ENCODE measurements at regions not wholly inside any gene's neighbourhood (a gene's known extent, or its start where the extent isn't known, plus 50 kb on each side); places are given as distances from the start of the nearest gene placed in this dataset.

DNA sequence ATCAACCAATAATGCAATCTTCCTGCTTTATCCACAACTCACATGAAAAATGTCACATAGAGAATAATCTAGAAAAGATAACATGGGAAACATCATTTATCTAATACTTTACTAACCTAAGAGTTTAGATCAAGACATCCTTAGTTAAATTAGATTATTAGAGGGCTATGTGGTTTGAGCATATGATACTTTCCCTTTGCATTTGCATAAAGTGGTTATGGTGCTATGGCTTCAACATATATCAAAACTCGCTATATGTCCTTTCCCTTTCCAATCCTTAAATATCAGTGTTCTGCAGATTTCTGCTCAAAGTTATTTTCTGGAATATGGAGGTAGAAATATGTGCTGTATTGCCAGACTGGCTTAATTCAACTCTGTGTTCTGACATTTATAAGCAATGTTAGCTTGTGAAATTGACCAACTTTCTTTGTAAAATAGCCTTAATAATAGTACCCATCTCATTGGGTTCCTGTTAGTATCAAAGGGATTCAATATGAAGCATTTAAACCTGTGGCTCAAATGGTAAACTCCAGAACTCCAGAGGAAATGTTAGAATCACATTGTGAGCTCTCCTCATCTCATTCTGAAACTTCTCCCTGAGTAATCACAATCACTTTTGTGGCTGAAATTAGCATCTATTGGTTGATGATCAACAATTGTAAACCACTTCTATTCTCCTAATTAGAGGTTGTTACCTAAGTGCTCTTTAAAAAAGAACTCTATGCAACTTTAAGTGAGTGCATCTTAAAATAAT, 1089.9 kb upstream of the SLC39A10 start:
- Histone ChIP-seq H3K4me3 (no peak overlapping the region), H3K36me3 (no peaks in the 10 kb centered on the region), H3K27me3 (no peaks in the 10 kb centered on the region), H3K9me3 (no peaks in the 10 kb centered on the region), H3K27ac (no peak overlapping the region), H3K4me1 (no peaks in the 10 kb centered on the region)
- intact Hi-C loops (cut with DNase I; ENCODE audit: low total_unique reads) = no loop called here
- no peak for TF ChIP-seq CTCF (IDR thresholded peaks at IDR 0.05)
- DNase-seq = no peak

GRCh38 chr2:194564422-194564821, 1092.6 kb upstream of the SLC39A10 start:
- no peak overlapping the region for H3K27ac ChIP-seq
- H3K36me3 ChIP-seq = no peaks in the 10 kb centered on the region
- no peaks in the 10 kb centered on the region for H3K27me3 ChIP-seq
- H3K4me3 ChIP-seq = no peak overlapping the region
- no peak for DNase-seq
- no peaks in the 10 kb centered on the region for H3K4me1 ChIP-seq
- no peak for TF ChIP-seq CTCF (IDR thresholded peaks at IDR 0.05)
- intact Hi-C loops (cut with DNase I; ENCODE audit: low total_unique reads) = no loop called here
- H3K9me3 ChIP-seq = no peaks in the 10 kb centered on the region

DNA sequence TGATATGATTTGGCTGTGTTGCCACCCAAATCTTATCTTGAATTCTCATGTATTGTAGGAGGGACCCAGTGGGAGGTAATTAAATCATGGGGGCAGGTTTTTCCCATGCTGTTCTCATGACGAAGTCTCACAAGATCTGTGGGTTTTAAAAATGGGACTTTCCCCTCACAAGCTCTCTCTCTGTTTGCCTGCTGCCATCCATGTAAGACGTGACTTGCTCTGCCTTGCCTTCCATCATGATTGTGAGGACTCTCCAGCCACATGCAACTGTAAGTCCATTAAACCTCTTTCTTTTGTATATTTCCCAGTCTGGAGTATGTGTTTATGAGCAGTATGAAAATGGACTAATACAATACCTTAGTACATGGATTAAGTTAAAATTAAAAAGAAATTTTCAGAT, 1094.7 kb upstream of the SLC39A10 start:
- Histone ChIP-seq H3K27me3 (no peaks in the 10 kb centered on the region), H3K27ac (no peak overlapping the region), H3K4me3 (no peak overlapping the region), H3K9me3 (no peaks in the 10 kb centered on the region), H3K36me3 (no peaks in the 10 kb centered on the region), H3K4me1 (no peaks in the 10 kb centered on the region)
- intact Hi-C loops (cut with DNase I; ENCODE audit: low total_unique reads) = no loop called here
- DNase-seq = no peak
- no peak for TF ChIP-seq CTCF (IDR thresholded peaks at IDR 0.05)

DNA sequence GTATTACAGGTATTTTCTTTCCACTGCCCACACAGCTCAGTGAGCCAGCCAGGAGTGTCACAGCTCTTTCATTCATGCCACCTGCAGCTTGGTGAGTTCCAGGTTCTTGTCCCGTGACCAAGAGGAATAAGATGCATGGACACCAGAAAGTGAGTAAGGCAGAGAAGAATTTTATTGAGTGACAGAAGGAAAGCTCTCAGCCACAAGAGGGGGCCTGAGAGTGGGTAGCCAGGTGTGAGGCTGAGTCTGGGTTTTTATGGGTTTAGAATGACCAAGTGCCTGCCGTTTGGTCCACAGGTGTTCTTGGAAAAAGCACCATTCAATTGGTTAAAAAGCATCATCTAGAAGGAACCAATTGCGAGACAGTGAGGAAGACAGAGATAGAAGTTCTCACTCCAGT, 1097.1 kb upstream of the SLC39A10 start:
- no peak for TF ChIP-seq CTCF (IDR thresholded peaks at IDR 0.05)
- Histone ChIP-seq H3K27me3 (no peaks in the 10 kb centered on the region), H3K36me3 (no peaks in the 10 kb centered on the region)

DNA sequence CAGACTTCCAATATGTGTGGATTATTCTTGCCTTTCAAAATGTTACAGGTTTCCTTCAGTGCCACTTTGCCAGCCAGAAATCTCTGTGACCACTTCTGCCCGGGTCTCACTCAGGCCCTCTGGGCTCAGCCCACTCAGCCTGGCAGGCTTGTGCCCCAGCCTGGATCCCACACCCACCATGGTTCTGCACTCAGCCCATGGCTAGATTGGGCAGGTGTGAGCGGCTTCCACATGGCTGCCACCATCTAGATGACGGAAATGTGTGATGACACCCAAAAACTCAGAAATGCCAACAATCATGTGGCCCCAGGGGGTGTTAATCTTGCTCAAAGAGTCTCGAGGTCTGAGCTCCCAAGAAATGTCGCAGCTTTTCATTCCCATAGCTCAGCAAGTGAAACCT, 1097.5 kb upstream of the SLC39A10 start:
- no peaks in the 10 kb centered on the region for H3K9me3 ChIP-seq
- H3K27me3 ChIP-seq = no peaks in the 10 kb centered on the region
- DNase-seq = no peak
- H3K36me3 ChIP-seq = no peaks in the 10 kb centered on the region
- H3K4me3 ChIP-seq = no peak overlapping the region
- no peak for TF ChIP-seq CTCF (IDR thresholded peaks at IDR 0.05)
- no peaks in the 10 kb centered on the region for H3K4me1 ChIP-seq
- no peak overlapping the region for H3K27ac ChIP-seq
- intact Hi-C loops (cut with DNase I; ENCODE audit: low total_unique reads) = no loop called here

More for the DNA sequence above, 1097.1 kb upstream of the SLC39A10 start:
- no peak overlapping the region for H3K27ac ChIP-seq
- intact Hi-C loops (cut with DNase I; ENCODE audit: low total_unique reads) = no loop called here
- DNase-seq = no peak
- H3K4me3 ChIP-seq = no peak overlapping the region
- H3K4me1 ChIP-seq = no peaks in the 10 kb centered on the region
- no peaks in the 10 kb centered on the region for H3K9me3 ChIP-seq

GRCh38 chr2:194557993-194558392, 1099.0 kb upstream of the SLC39A10 start:
- no peak for TF ChIP-seq CTCF (IDR thresholded peaks at IDR 0.05)
- intact Hi-C loops (cut with DNase I; ENCODE audit: low total_unique reads) = no loop called here
- Histone ChIP-seq H3K4me1 (no peaks in the 10 kb centered on the region), H3K27me3 (no peaks in the 10 kb centered on the region), H3K27ac (no peak overlapping the region), H3K4me3 (no peak overlapping the region), H3K9me3 (no peaks in the 10 kb centered on the region), H3K36me3 (no peaks in the 10 kb centered on the region)
- no peak for DNase-seq

Measured in tibial artery (tissue), 4 donors.